ENCODE measurements at regions not wholly inside any gene's neighbourhood (a gene's known extent, or its start where the extent isn't known, plus 50 kb on each side); places are given as distances from the start of the nearest gene placed in this dataset.

DNA sequence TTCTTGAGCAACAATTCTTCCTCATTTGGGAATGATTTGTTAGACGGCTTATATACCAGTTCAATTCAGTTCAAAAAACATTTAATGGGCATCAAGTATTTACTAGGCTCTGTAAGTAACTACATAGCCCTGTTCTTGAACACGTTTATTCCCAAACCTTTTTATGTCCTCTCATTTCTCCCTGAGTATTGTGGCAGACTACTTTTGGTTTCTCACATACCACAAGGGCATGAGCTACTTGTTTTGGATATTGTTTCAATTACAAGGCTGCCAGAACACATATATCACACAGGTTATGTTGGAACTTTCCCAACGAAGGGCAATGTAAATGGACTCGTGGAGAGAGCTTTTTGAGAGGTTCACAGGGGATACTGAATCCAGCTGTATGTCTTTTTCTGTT is 363.8 kb upstream of the NAALADL2 start:
- TF ChIP-seq, protein P1, sequence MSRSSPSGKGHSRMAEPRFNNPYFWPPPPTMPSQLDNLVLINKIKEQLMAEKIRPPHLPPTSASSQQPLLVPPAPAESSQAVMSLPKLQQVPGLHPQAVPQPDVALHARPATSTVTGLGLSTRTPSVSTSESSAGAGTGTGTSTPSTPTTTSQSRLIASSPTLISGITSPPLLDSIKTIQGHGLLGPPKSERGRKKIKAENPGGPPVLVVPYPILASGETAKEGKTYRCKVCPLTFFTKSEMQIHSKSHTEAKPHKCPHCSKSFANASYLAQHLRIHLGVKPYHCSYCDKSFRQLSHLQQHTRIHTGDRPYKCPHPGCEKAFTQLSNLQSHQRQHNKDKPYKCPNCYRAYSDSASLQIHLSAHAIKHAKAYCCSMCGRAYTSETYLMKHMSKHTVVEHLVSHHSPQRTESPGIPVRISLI (tag by site-specific recombination; IDR thresholded peaks at IDR 0.05): 0 out of 2 replicates have a peak, but pooled peaks have one; percentile 39
- TF ChIP-seq ZNF529 (tag by site-specific recombination; IDR thresholded peaks at IDR 0.05; ENCODE audit: insufficient replicate concordance) (no peak), ZNF416 (tag by site-specific recombination; IDR thresholded peaks at IDR 0.05) (no peak), OSR2 (tag by site-specific recombination; IDR thresholded peaks at IDR 0.05) (0 out of 2 replicates have a peak, but pooled peaks have one; percentile 10), ZBTB48 (tag by site-specific recombination; IDR thresholded peaks at IDR 0.05) (no peak), ZSCAN30 (tag by site-specific recombination; IDR thresholded peaks at IDR 0.05) (0 out of 2 replicates have a peak, but pooled peaks have one; percentile 21)
- TF ChIP-seq, protein P2, sequence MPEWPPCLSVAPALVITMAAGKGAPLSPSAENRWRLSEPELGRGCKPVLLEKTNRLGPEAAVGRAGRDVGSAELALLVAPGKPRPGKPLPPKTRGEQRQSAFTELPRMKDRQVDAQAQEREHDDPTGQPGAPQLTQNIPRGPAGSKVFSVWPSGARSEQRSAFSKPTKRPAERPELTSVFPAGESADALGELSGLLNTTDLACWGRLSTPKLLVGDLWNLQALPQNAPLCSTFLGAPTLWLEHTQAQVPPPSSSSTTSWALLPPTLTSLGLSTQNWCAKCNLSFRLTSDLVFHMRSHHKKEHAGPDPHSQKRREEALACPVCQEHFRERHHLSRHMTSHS (tag by site-specific recombination; IDR thresholded peaks at IDR 0.05): no peak

DNA sequence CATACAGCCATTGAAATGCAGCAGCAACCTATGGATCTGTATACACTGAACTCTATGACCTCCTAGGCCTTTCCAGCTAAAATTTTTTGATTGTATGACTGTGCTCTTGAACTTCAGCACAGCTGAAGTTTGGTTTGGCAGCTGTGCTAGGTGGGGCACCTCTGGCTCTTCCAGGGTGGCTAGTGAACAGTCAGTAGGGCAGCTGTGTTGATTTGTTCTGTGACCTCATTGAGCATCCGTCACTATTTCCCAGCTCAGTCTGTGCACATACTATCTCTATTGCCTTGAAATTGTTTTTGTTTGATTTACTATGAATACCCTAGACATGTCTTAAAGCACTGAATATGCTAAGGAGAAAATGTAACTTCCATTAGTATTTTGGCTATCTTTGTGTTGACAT is 363.2 kb upstream of the NAALADL2 start:
- no peak overlapping the region for H3K4me3 ChIP-seq (ENCODE audit: low read depth, low read length)
- TF ChIP-seq ZNF341 (tag by site-specific recombination; IDR thresholded peaks at IDR 0.05; ENCODE audit: low read depth) (0 out of 2 replicates have a peak, but pooled peaks have one; percentile 9), ZNF792 (tag by site-specific recombination; IDR thresholded peaks at IDR 0.05) (no peak)
- no peaks in the 10 kb centered on the region for H3K4me1 ChIP-seq (ENCODE audit: control insufficient read depth, insufficient read depth, low read length)
- no peaks in the 10 kb centered on the region for H3K36me3 ChIP-seq (ENCODE audit: control insufficient read depth in 2 of 2, insufficient read depth in 1 of 2, low read length in 2 of 2)
- ChIA-PET CTCF (no interaction called here), POLR2A (no interaction called here)
- H3K9me3 ChIP-seq (ENCODE audit: control insufficient read depth, insufficient read depth, low read depth, low read length): no peaks in the 10 kb centered on the region
- no peak overlapping the region for H3K27ac ChIP-seq (ENCODE audit: extremely low read depth, low read depth, low read length)

More for the DNA sequence above, 363.8 kb upstream of the NAALADL2 start:
- H3K4me1 ChIP-seq (ENCODE audit: control insufficient read depth, insufficient read depth, low read length): no peaks in the 10 kb centered on the region
- H3K27ac ChIP-seq (ENCODE audit: extremely low read depth, low read depth, low read length): no peak overlapping the region
- CTCF ChIA-PET: no interaction called here
- no peaks in the 10 kb centered on the region for H3K36me3 ChIP-seq (ENCODE audit: control insufficient read depth in 2 of 2, insufficient read depth in 1 of 2, low read length in 2 of 2)
- POLR2A ChIA-PET: no interaction called here
- no peaks in the 10 kb centered on the region for H3K9me3 ChIP-seq (ENCODE audit: control insufficient read depth, insufficient read depth, low read depth, low read length)
- H3K4me3 ChIP-seq (ENCODE audit: low read depth, low read length): no peak overlapping the region

DNA sequence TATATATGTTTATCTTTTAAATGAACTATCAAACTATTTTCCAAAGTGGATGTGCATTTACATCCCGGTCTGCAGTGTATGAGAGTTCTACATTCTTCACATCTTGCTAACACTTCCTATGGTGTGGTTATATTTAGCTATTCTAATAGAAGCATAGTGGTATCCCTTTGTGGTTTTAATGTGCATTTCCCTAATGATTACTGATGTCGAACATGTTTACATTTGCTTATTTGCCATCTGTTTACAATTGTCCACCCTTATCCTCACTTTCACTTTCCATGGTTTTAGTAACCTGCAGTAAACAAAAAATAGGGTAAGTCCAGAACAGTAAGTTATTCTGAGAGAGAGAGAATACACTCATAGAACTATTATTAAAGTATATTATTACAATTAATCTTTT is 360.5 kb upstream of the NAALADL2 start:
- no peaks in the 10 kb centered on the region for H3K36me3 ChIP-seq (ENCODE audit: control insufficient read depth in 2 of 2, insufficient read depth in 1 of 2, low read length in 2 of 2)
- H3K4me3 ChIP-seq (ENCODE audit: low read depth, low read length): no peak overlapping the region
- H3K4me1 ChIP-seq (ENCODE audit: control insufficient read depth, insufficient read depth, low read length): no peaks in the 10 kb centered on the region
- ChIA-PET POLR2A (no interaction called here), CTCF (no interaction called here)
- no peaks in the 10 kb centered on the region for H3K9me3 ChIP-seq (ENCODE audit: control insufficient read depth, insufficient read depth, low read depth, low read length)
- no peak overlapping the region for H3K27ac ChIP-seq (ENCODE audit: extremely low read depth, low read depth, low read length)
- TF ChIP-seq ZNF341 (tag by site-specific recombination; IDR thresholded peaks at IDR 0.05; ENCODE audit: low read depth) (no peak), ZNF560 (tag by site-specific recombination; IDR thresholded peaks at IDR 0.05; ENCODE audit: borderline replicate concordance) (no peak), ZEB2 (tag by site-specific recombination; IDR thresholded peaks at IDR 0.05) (no peak), ZBTB1 (tag by site-specific recombination; IDR thresholded peaks at IDR 0.05) (no peak), ZNF521 (tag by site-specific recombination; IDR thresholded peaks at IDR 0.05) (no peak), ZNF223 (tag by site-specific recombination; IDR thresholded peaks at IDR 0.05) (no peak), GLIS1 (tag by site-specific recombination; IDR thresholded peaks at IDR 0.05) (no peak), ZNF112 (tag by site-specific recombination; IDR thresholded peaks at IDR 0.05) (no peak), ZNF664 (tag by site-specific recombination; IDR thresholded peaks at IDR 0.05) (no peak), ZNF623 (tag by site-specific recombination; IDR thresholded peaks at IDR 0.05) (no peak), REPIN1 (tag by site-specific recombination; IDR thresholded peaks at IDR 0.05; ENCODE audit: low read depth) (no peak)
- TF ChIP-seq, protein P3, sequence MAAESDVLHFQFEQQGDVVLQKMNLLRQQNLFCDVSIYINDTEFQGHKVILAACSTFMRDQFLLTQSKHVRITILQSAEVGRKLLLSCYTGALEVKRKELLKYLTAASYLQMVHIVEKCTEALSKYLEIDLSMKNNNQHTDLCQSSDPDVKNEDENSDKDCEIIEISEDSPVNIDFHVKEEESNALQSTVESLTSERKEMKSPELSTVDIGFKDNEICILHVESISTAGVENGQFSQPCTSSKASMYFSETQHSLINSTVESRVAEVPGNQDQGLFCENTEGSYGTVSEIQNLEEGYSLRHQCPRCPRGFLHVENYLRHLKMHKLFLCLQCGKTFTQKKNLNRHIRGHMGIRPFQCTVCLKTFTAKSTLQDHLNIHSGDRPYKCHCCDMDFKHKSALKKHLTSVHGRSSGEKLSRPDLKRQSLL (tag by site-specific recombination; IDR thresholded peaks at IDR 0.05): no peak
- TF ChIP-seq, protein P4, sequence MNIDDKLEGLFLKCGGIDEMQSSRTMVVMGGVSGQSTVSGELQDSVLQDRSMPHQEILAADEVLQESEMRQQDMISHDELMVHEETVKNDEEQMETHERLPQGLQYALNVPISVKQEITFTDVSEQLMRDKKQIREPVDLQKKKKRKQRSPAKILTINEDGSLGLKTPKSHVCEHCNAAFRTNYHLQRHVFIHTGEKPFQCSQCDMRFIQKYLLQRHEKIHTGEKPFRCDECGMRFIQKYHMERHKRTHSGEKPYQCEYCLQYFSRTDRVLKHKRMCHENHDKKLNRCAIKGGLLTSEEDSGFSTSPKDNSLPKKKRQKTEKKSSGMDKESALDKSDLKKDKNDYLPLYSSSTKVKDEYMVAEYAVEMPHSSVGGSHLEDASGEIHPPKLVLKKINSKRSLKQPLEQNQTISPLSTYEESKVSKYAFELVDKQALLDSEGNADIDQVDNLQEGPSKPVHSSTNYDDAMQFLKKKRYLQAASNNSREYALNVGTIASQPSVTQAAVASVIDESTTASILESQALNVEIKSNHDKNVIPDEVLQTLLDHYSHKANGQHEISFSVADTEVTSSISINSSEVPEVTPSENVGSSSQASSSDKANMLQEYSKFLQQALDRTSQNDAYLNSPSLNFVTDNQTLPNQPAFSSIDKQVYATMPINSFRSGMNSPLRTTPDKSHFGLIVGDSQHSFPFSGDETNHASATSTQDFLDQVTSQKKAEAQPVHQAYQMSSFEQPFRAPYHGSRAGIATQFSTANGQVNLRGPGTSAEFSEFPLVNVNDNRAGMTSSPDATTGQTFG (tag by site-specific recombination; IDR thresholded peaks at IDR 0.05; ENCODE audit: borderline replicate concordance): no peak
- TF ChIP-seq, protein P5, sequence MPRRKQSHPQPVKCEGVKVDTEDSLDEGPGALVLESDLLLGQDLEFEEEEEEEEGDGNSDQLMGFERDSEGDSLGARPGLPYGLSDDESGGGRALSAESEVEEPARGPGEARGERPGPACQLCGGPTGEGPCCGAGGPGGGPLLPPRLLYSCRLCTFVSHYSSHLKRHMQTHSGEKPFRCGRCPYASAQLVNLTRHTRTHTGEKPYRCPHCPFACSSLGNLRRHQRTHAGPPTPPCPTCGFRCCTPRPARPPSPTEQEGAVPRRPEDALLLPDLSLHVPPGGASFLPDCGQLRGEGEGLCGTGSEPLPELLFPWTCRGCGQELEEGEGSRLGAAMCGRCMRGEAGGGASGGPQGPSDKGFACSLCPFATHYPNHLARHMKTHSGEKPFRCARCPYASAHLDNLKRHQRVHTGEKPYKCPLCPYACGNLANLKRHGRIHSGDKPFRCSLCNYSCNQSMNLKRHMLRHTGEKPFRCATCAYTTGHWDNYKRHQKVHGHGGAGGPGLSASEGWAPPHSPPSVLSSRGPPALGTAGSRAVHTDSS (tag by site-specific recombination; IDR thresholded peaks at IDR 0.05): no peak

Measured in HEK293 (cell line).